HCT116 (cell line): ENCODE measurements at regions not wholly inside any gene's neighbourhood (a gene's known extent, or its start where the extent isn't known, plus 50 kb on each side); places are given as distances from the start of the nearest gene placed in this dataset.

Experiments used
- ATAC-seq: fragments of 200-7000 bp; cut with Tn5 transposase; 2 replicates; pipeline ENCODE4 v1.9.1; 2020; ENCODE audit warnings: mild to moderate bottlenecking, moderate library complexity
- BruUV-seq: library from RNA; stranded (reverse); fragments of 400-500 nt; replicated peaks from 2 replicates; lab custom pipeline; 2021; lab: Mats Ljungman, UMichigan
- CTCF ChIA-PET: fragments of 300-600 bp; sonication (Branson Sonifier 250); formaldehyde crosslinking; loops from one replicate; lab custom pipeline; 2021; ENCODE audit warnings: antibody characterized with exemption; lab: Charles Lee
- POLR2A ChIA-PET: fragments of 300-600, 350-600 bp; sonication (Branson Sonifier 250); formaldehyde crosslinking; loops from one replicate; lab custom pipeline; 2021; ENCODE audit warnings: antibody characterized with exemption; lab: Charles Lee
- RAD21 ChIA-PET, 2 experiments: fragments of 300-600 bp; sonication (Branson Sonifier 250); formaldehyde crosslinking; loops; one replicate each; lab custom pipeline; 2023; ENCODE audit warnings: low total read pairs in 2 of 2; ENCODE audit not compliant: uncharacterized antibody in 2 of 2, unreplicated experiment in 2 of 2, low non-redundant PET in 1 of 2; lab: Charles Lee
- DNase-seq: peaks from one replicate; pipeline ENCODE4 v3.0.0-alpha.2; 2010; ENCODE audit warnings: low read depth, low spot score
- H2AFZ ChIP-seq: fragments of 200-600 bp; shearing (Covaris generic), sonication (generic); 2 replicates; pipeline ENCODE4 v1.6.1; 2017; ENCODE audit warnings: low read depth, mixed run types, mixed read lengths, antibody characterized with exemption, low read length; ENCODE audit not compliant: poor library complexity, severe bottlenecking
- H3K27ac ChIP-seq: 2 replicates; pipeline ENCODE4 v1.5.1; 2012; ENCODE audit warnings: low read depth, low read length
- H3K27me3 ChIP-seq: fragments of 200-600 bp; sonication (generic); 2 replicates; pipeline ENCODE4 v1.6.1; 2016; ENCODE audit warnings: mixed run types, low read length, mixed read lengths; ENCODE audit not compliant: insufficient read depth
- H3K36me3 ChIP-seq, 2 experiments: fragments of 200-500 bp in 1 of 2; fragments of 200-600 bp in 1 of 2; sonication (Bioruptor generic) in 1 of 2; sonication (generic) in 1 of 2; 2 replicates each; pipeline versions ENCODE4 v1.5.1 to v1.6.1; 2014 to 2016; ENCODE audit warnings: low read length in 2 of 2, inconsistent platforms in 1 of 2, mixed read lengths in 1 of 2, mixed run types in 1 of 2; ENCODE audit not compliant: insufficient read depth in 2 of 2, control insufficient read depth in 1 of 2
- H3K4me1 ChIP-seq, 2 experiments: fragments of 200-600 bp in 1 of 2; sonication (generic) in 1 of 2; 2 replicates each; pipeline versions ENCODE4 v1.5.1 to v1.6.1; 2012 to 2017; ENCODE audit warnings: low read length in 2 of 2, inconsistent platforms in 1 of 2, mild to moderate bottlenecking in 1 of 2, mixed read lengths in 1 of 2, mixed run types in 1 of 2, moderate library complexity in 1 of 2; ENCODE audit not compliant: insufficient read depth in 2 of 2, control insufficient read depth in 1 of 2
- H3K4me2 ChIP-seq: fragments of 200-600 bp; sonication (generic); 2 replicates; pipeline ENCODE4 v1.6.1; 2017; ENCODE audit warnings: mixed run types, low read length, mixed read lengths
- H3K4me3 ChIP-seq, 2 experiments: fragments of 200-600 bp in 1 of 2; sonication (generic) in 1 of 2; replicated peaks in 1 of 2; 2 replicates each; pipeline ENCODE4 v1.5.1; 2011 to 2016; ENCODE audit warnings: low read length in 2 of 2, control low read depth in 1 of 2, low read depth in 1 of 2, mild to moderate bottlenecking in 1 of 2, mixed read lengths in 1 of 2, mixed run types in 1 of 2
- H3K79me2 ChIP-seq: fragments of 200-600 bp; sonication (generic); 2 replicates; pipeline ENCODE4 v1.6.1; 2017; ENCODE audit warnings: mild to moderate bottlenecking, mixed run types, low read length, moderate library complexity, mixed read lengths; ENCODE audit not compliant: insufficient read depth
- H3K9ac ChIP-seq: fragments of 200-600 bp; sonication (generic); 2 replicates; pipeline ENCODE4 v1.6.1; 2016; ENCODE audit warnings: low read length, mixed read lengths
- H3K9me2 ChIP-seq: fragments of 200-600 bp; sonication (generic), shearing (Covaris generic); 2 replicates; pipeline ENCODE4 v1.6.1; 2017; ENCODE audit warnings: mixed run types, mild to moderate bottlenecking, moderate library complexity; ENCODE audit not compliant: insufficient read depth
- H3K9me3 ChIP-seq, 2 experiments: fragments of 200-500 bp in 1 of 2; fragments of 200-600 bp in 1 of 2; sonication (Bioruptor generic) in 1 of 2; sonication (generic) in 1 of 2; 2 replicates each; pipeline ENCODE4 v1.6.1; 2014 to 2017; ENCODE audit warnings: low read length in 2 of 2, mixed read lengths in 2 of 2, inconsistent platforms in 1 of 2, low read depth in 1 of 2, mild to moderate bottlenecking in 1 of 2, mixed run types in 1 of 2, moderate library complexity in 1 of 2; ENCODE audit not compliant: control insufficient read depth in 1 of 2, insufficient read depth in 1 of 2
- H4K20me1 ChIP-seq: fragments of 200-600 bp; sonication (generic), shearing (Covaris generic); 2 replicates; pipeline ENCODE4 v1.6.1; 2017; ENCODE audit warnings: mixed run types, mild to moderate bottlenecking, moderate library complexity; ENCODE audit not compliant: insufficient read depth
- CBX3 ChIP-seq: IDR thresholded peaks from 2 replicates; pipeline ENCODE4 v1.6.1; 2012; ENCODE audit warnings: low read depth
- CEBPB ChIP-seq: IDR thresholded peaks from 2 replicates; pipeline ENCODE4 v1.6.1; 2012; ENCODE audit warnings: low read depth
- CTCF ChIP-seq, 3 experiments: fragments of 200-600 bp in 1 of 3; sonication (generic) in 1 of 3; IDR thresholded peaks in 2 of 3; conservative IDR thresholded peaks in 1 of 3; 2 replicates each; pipeline ENCODE4 v1.5.1; 2012 to 2017; ENCODE audit warnings: low read depth in 2 of 3, low read length in 2 of 3, antibody characterized with exemption in 1 of 3, borderline replicate concordance in 1 of 3, control low read depth in 1 of 3, mild to moderate bottlenecking in 1 of 3, mixed read lengths in 1 of 3, mixed run types in 1 of 3, moderate library complexity in 1 of 3; ENCODE audit not compliant: insufficient read depth in 1 of 3
- ELF1 ChIP-seq: IDR thresholded peaks from 2 replicates; pipeline ENCODE4 v1.6.1; 2012; ENCODE audit warnings: low read depth, borderline replicate concordance
- EZH2 ChIP-seq: fragments of 200-600 bp; sonication (generic); IDR thresholded peaks from 2 replicates; pipeline ENCODE4 v1.6.1; 2017; ENCODE audit warnings: antibody characterized with exemption, mixed run types
- EZH2phosphoT487 ChIP-seq: fragments of 200-600 bp; IDR thresholded peaks from 2 replicates; pipeline ENCODE4 v1.6.1; 2018; ENCODE audit warnings: antibody characterized with exemption, borderline replicate concordance
- FOSL1 ChIP-seq: IDR thresholded peaks from 2 replicates; pipeline ENCODE4 v1.6.1; 2012; ENCODE audit warnings: low read depth
- JUND ChIP-seq: IDR thresholded peaks from 2 replicates; pipeline ENCODE4 v1.6.1; 2012
- MAX ChIP-seq: IDR thresholded peaks from 2 replicates; pipeline ENCODE4 v1.6.1; 2012
- POLR2A ChIP-seq: IDR thresholded peaks from 2 replicates; pipeline ENCODE4 v1.7.0; 2011; ENCODE audit warnings: borderline replicate concordance; ENCODE audit not compliant: insufficient read depth, insufficient read length; ENCODE audit errors: extremely low read depth
- POLR2AphosphoS5 ChIP-seq: IDR thresholded peaks from 2 replicates; pipeline ENCODE4 v1.6.1; 2011; ENCODE audit warnings: mild to moderate bottlenecking, low read depth, low read length, moderate library complexity
- RAD21 ChIP-seq: IDR thresholded peaks from 2 replicates; pipeline ENCODE4 v1.6.1; 2012; ENCODE audit warnings: low read depth, mild to moderate bottlenecking
- SP1 ChIP-seq: IDR thresholded peaks from 2 replicates; pipeline ENCODE4 v1.6.1; 2012; ENCODE audit warnings: low read depth
- SRF ChIP-seq: IDR thresholded peaks from 2 replicates; pipeline ENCODE4 v1.6.1; 2012; ENCODE audit warnings: low read depth
- ZFX ChIP-seq: fragments of 450-650 bp; IDR thresholded peaks from 2 replicates; pipeline ENCODE4 v1.6.1; 2017
- ZNF274 ChIP-seq: fragments of 200-500 bp; sonication (Bioruptor generic); IDR thresholded peaks from 2 replicates; pipeline ENCODE4 v1.6.1; 2014; ENCODE audit warnings: mild to moderate bottlenecking, low read depth, low read length, inconsistent platforms
- intact Hi-C: fragments of 100-400 bp; cut with micrococcal nuclease; formaldehyde crosslinking; loops from 2 replicates; pipeline ENCODE4 v1.10.0; 2022
- TF ChIP-seq, protein P1 (sequence below): IDR thresholded peaks from 2 replicates; pipeline ENCODE4 v1.6.1; 2012
- TF ChIP-seq, protein P2 (sequence below): IDR thresholded peaks from 2 replicates; pipeline ENCODE4 v1.6.1; 2011; ENCODE audit warnings: mild to moderate bottlenecking, low read length, moderate library complexity; ENCODE audit not compliant: insufficient replicate concordance; ENCODE audit errors: extremely low read depth

DNA sequence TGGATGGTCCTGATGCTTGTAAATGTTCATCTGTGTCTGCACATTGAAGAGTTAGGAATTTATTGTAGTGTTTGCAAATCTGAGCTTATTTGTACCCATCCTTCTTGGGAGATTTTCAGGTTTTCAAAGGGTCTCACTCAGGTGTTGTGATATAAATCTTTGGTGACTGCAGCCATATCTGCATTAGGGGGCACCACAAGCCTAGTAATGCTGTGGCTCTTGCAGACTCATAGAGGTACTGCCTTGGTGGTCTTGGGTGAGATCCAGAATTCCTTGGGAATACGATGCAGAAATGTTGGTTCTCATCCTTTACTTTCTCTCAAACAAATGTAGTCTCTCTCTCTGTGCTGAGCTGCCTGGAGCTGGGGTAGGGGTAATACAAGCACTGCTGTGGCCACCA lies 405.9 kb downstream of the TTLL7 start:
- ChIA-PET RAD21 (no interaction called here), POLR2A (no interaction called here), CTCF (no interaction called here)
- no peak for DNase-seq
- Histone ChIP-seq H3K9ac (no peak overlapping the region), H3K4me2 (no peak overlapping the region), H3K9me2 (no peaks in the 10 kb centered on the region), H4K20me1 (0 out of 2 replicates have a peak, but pooled peaks cover 2% of the 10 kb centered on the region), H3K79me2 (no peaks in the 10 kb centered on the region), H3K27me3 (no peaks in the 10 kb centered on the region), H3K36me3 (no peaks in the 10 kb centered on the region), H3K27ac (no peak overlapping the region), H3K4me3 (no peak overlapping the region), H2AFZ (no peak overlapping the region), H3K4me1 (no peaks in the 10 kb centered on the region), H3K9me3 (no peaks in the 10 kb centered on the region)
- no peak for ATAC-seq
- intact Hi-C loops: no loop called here
- no TSS peak for BruUV-seq
- TF ChIP-seq RAD21: 0 out of 2 replicates have a peak, but pooled peaks have one; percentile 8
- no peak for TF ChIP-seq ELF1
- TF ChIP-seq FOSL1: no peak
- TF ChIP-seq SRF: no peak
- no peak for TF ChIP-seq CEBPB

DNA sequence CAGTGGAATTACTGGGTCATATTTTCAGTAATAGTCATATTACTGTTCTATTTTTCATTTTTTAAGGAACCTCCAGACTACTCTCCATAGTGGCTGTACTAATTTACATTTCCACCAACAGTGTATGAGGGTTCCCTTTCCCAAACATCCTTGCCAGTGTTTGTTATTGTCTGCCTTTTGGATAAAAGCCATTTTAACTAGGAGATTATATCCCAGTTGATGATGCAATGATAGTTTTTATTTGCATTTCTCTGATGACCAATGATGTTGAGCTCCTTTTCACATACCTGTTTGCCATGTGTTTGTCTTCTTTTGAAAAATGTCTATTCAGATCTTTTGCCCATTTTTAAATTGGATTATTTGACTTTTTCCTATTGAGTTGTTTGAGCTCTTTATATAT lies 410.8 kb downstream of the TTLL7 start:
- ChIA-PET CTCF (no interaction called here), RAD21 (no interaction called here), POLR2A (no interaction called here)
- H2AFZ ChIP-seq: no peak overlapping the region
- no peaks in the 10 kb centered on the region for H3K36me3 ChIP-seq
- H3K4me3 ChIP-seq: no peak overlapping the region
- no peak overlapping the region for H3K27ac ChIP-seq
- no peak overlapping the region for H3K9ac ChIP-seq
- TF ChIP-seq POLR2A (no peak), JUND (no peak), POLR2AphosphoS5 (no peak), FOSL1 (no peak), CBX3 (no peak), MAX (no peak), ELF1 (no peak), EZH2 (no peak), CTCF (IDR thresholded peaks at IDR 0.05 in 2 of 3, conservative IDR thresholded peaks at IDR 0.05 in 1 of 3; ENCODE audit: borderline replicate concordance in 1 of 3, insufficient read depth in 1 of 3, low read depth in 2 of 3, low read length in 2 of 3) (no peak), ZNF274 (no peak), CEBPB (no peak), ZFX (no peak), EZH2phosphoT487 (no peak), SP1 (no peak)
- TF ChIP-seq, protein P1, sequence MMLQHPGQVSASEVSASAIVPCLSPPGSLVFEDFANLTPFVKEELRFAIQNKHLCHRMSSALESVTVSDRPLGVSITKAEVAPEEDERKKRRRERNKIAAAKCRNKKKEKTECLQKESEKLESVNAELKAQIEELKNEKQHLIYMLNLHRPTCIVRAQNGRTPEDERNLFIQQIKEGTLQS: no peak
- TF ChIP-seq, protein P2, sequence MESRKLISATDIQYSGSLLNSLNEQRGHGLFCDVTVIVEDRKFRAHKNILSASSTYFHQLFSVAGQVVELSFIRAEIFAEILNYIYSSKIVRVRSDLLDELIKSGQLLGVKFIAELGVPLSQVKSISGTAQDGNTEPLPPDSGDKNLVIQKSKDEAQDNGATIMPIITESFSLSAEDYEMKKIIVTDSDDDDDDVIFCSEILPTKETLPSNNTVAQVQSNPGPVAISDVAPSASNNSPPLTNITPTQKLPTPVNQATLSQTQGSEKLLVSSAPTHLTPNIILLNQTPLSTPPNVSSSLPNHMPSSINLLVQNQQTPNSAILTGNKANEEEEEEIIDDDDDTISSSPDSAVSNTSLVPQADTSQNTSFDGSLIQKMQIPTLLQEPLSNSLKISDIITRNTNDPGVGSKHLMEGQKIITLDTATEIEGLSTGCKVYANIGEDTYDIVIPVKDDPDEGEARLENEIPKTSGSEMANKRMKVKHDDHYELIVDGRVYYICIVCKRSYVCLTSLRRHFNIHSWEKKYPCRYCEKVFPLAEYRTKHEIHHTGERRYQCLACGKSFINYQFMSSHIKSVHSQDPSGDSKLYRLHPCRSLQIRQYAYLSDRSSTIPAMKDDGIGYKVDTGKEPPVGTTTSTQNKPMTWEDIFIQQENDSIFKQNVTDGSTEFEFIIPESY: no peak
- no peak overlapping the region for H3K4me2 ChIP-seq
- BruUV-seq: no TSS peak
- no peak for DNase-seq
- H3K79me2 ChIP-seq: no peaks in the 10 kb centered on the region
- H3K9me2 ChIP-seq: no peaks in the 10 kb centered on the region
- H4K20me1 ChIP-seq: 0 out of 2 replicates have a peak, but pooled peaks cover 2% of the 10 kb centered on the region
- intact Hi-C loops: no loop called here
- no peaks in the 10 kb centered on the region for H3K4me1 ChIP-seq
- H3K27me3 ChIP-seq: no peaks in the 10 kb centered on the region
- ATAC-seq: no peak
- no peaks in the 10 kb centered on the region for H3K9me3 ChIP-seq
